Effector memory CD4-positive, alpha-beta T cell (primary cell): ENCODE measurements at regions not wholly inside any gene's neighbourhood (a gene's known extent, or its start where the extent isn't known, plus 50 kb on each side); places are given as distances from the start of the nearest gene placed in this dataset.

ENCODE experiments used
- DNase-seq, 3 donors: peaks; one replicate each; pipeline ENCODE4 v3.0.0-alpha.2; 2020
- H3K27ac ChIP-seq: 2 replicates; pipeline ENCODE4 v1.7.0; 2013; ENCODE audit warnings: mild to moderate bottlenecking, low read length, moderate library complexity; ENCODE audit not compliant: insufficient read depth, poor library complexity, severe bottlenecking
- H3K27me3 ChIP-seq: replicated peaks from 2 replicates; pipeline ENCODE4 v1.7.0; 2013; ENCODE audit warnings: mild to moderate bottlenecking, low read length; ENCODE audit not compliant: insufficient read depth, control insufficient read depth, poor library complexity, severe bottlenecking
- H3K36me3 ChIP-seq: 2 replicates; pipeline ENCODE4 v1.7.0; 2013; ENCODE audit warnings: mild to moderate bottlenecking, low read length, moderate library complexity; ENCODE audit not compliant: control insufficient read depth, insufficient read depth
- H3K4me1 ChIP-seq: 2 replicates; pipeline ENCODE4 v1.7.0; 2013; ENCODE audit warnings: low read length, mild to moderate bottlenecking; ENCODE audit not compliant: control insufficient read depth, insufficient read depth, poor library complexity, severe bottlenecking
- H3K4me3 ChIP-seq: 2 replicates; pipeline ENCODE4 v1.7.0; 2013; ENCODE audit warnings: low read length, low read depth, mild to moderate bottlenecking; ENCODE audit not compliant: insufficient read depth, poor library complexity, severe bottlenecking
- H3K9me3 ChIP-seq: 2 replicates; pipeline ENCODE4 v1.7.0; 2013; ENCODE audit warnings: mild to moderate bottlenecking, low read length, moderate library complexity; ENCODE audit not compliant: control insufficient read depth

DNA sequence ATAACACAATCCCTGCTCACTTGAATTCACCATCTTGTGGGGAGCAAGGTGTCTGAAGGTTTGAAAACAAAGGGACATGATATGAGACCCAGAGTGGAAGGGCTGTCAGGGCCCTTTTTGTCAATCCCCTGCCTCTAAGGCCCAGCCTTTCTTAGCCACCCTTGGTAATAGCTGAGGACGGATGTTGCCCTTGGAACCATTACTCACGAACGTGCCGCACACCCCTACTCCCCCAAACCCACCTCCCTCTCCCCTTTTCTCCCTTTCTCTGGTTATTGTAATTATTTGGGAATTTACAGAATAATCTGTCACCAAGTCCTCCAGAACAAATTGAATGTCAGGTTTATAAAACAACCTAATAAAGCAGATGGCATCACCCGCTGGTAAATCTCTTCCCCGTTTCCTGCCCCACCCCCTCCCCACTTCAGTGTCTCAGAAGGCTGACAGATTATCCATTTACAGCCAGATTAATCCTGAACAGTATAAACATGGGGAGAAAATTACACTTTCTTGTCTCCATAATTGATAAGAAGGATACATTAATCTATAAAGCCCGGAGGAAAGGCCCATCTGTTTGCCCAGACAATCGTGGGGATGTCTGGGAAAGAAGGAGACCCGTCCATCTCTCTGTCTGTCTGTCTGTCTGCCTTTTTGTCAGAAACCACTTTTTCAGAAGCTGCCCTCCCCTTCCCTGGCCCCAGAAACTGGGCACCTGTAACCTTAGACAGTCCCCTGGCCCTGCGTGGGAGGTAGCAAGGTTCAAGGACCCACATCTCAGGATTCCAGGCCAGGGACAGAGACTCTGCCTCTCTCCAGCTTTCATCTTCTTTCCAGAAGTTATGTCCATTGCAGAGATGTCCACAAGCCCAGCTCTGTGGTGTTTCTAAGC lies 60.6 kb upstream of the CD34 start:
- Histone ChIP-seq H3K4me3 (no peak overlapping the region), H3K27me3 (peaks cover 9% of the 10 kb centered on the region), H3K27ac (no peak overlapping the region), H3K9me3 (no peaks in the 10 kb centered on the region), H3K36me3 (no peaks in the 10 kb centered on the region), H3K4me1 (no peaks in the 10 kb centered on the region)
- DNase-seq: no peak

GRCh38 chr1:207970329-207971233 lies 59.7 kb upstream of the CD34 start:
- H3K4me1 ChIP-seq: no peaks in the 10 kb centered on the region
- DNase-seq: no peak
- H3K4me3 ChIP-seq: no peak overlapping the region
- no peak overlapping the region for H3K27ac ChIP-seq
- no peaks in the 10 kb centered on the region for H3K9me3 ChIP-seq
- no peaks in the 10 kb centered on the region for H3K36me3 ChIP-seq
- peaks cover 9% of the 10 kb centered on the region for H3K27me3 ChIP-seq

GRCh38 chr1:207969528-207969927 lies 58.6 kb upstream of the CD34 start:
- DNase-seq: no peak
- Histone ChIP-seq H3K27me3 (peaks cover 5% of the 10 kb centered on the region), H3K4me1 (no peaks in the 10 kb centered on the region), H3K27ac (no peak overlapping the region), H3K36me3 (no peaks in the 10 kb centered on the region), H3K4me3 (no peak overlapping the region), H3K9me3 (no peaks in the 10 kb centered on the region)

DNA sequence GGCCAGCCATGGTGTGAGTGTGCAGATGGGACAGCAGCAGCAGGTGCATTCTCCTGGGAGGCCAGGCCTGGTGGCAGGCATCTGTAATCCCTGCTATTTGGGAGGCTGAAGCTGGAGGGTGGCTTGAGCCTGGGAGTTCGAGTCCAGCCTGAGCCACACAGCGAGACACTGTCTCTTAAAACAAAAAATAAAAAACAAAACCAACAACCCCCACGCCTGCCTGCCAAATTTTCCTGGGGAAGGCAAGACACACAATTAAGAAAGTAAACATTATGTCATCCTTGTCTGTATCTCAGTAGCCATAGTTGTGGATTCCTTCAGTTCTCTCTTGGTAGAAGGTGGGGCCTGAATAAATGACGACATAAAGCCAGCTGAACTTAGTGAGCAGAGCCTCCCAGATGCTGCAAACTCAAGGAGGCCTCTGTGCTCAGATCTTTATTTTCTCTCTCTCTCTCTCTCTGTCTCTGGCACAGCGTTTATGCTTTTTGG lies 57.6 kb upstream of the CD34 start:
- H3K27me3 ChIP-seq: peaks cover 5% of the 10 kb centered on the region
- H3K36me3 ChIP-seq: no peaks in the 10 kb centered on the region
- no peak overlapping the region for H3K4me3 ChIP-seq
- DNase-seq: no peak
- no peak overlapping the region for H3K27ac ChIP-seq
- H3K9me3 ChIP-seq: no peaks in the 10 kb centered on the region
- no peaks in the 10 kb centered on the region for H3K4me1 ChIP-seq

GRCh38 chr1:207967703-207968102 lies 56.8 kb upstream of the CD34 start:
- Histone ChIP-seq H3K27ac (no peak overlapping the region), H3K36me3 (no peaks in the 10 kb centered on the region), H3K27me3 (no peaks in the 10 kb centered on the region), H3K9me3 (no peaks in the 10 kb centered on the region), H3K4me3 (no peak overlapping the region), H3K4me1 (peaks cover 6% of the 10 kb centered on the region)
- no peak for DNase-seq

DNA sequence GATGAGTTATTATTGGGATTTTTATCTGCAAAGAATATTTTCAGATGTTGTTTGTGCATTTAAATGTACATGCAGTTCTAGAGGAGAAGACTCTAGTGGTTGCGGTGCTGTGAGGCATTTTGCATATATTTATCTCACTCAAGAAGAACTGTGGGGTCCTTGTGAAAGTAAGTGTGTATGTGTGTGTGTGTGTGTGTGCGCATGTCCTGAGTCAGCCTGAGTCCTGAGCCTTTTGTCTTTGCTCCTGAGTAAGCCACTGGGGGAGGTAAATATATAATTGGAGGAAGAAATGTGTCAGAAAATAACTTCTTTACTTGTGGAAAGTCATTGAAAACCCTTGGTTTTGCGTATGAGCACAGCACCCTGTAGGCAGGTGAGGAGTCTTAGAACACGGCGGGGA lies 55.6 kb upstream of the CD34 start:
- Histone ChIP-seq H3K4me3 (no peak overlapping the region), H3K36me3 (no peaks in the 10 kb centered on the region), H3K27me3 (no peaks in the 10 kb centered on the region), H3K9me3 (no peaks in the 10 kb centered on the region), H3K27ac (no peak overlapping the region), H3K4me1 (peaks cover 6% of the 10 kb centered on the region)
- DNase-seq: no peak

- peaks cover 6% of the 10 kb centered on the region for H3K4me1 ChIP-seq
- H3K27me3 ChIP-seq: no peaks in the 10 kb centered on the region
- DNase-seq: no peak
- H3K36me3 ChIP-seq: no peaks in the 10 kb centered on the region
- no peak overlapping the region for H3K27ac ChIP-seq
- H3K4me3 ChIP-seq: no peak overlapping the region
- H3K9me3 ChIP-seq: no peaks in the 10 kb centered on the region
Measured at GRCh38 chr1:207965392-207966387, 54.8 kb upstream of the CD34 start.

DNA sequence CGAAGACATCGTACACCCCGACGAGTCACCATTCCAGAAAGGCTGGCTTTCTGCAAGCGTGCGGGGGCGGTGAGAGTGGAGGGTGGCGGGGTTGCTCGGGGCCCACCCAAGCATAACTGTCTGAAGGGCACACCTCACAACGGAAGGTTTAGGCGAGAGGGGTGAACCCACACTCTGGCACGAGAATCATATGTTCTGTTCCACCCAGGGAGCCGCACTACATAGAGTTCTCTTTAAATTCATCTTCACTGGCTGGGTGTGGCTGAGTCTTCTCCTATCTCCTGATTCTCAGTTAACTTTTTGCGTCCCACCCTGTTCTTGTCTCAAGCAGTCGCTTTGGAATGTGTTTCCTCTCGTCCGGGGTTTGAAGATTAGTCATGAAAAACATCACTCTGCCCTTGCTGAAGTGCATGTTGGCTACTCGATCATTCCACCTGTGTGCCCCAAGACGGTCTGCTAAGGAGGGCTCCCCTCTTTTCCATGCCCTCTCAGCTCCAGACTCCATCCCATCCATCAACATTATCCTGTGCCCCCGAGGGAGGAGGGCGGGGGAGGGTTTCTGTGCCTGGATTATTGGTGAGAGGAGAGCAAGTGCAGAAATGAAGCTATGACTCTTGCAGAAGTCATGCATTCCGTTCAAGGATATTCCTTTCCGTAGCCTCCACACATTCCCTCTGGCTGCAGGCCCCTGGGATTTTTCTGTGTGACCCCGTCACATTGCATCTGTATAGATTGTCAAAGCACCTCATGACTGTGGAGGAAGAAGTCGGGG lies 53.5 kb upstream of the CD34 start:
- Histone ChIP-seq H3K27ac (no peak overlapping the region), H3K9me3 (no peaks in the 10 kb centered on the region), H3K27me3 (peaks cover 3% of the 10 kb centered on the region), H3K4me1 (peaks cover 9% of the 10 kb centered on the region), H3K4me3 (no peak overlapping the region), H3K36me3 (no peaks in the 10 kb centered on the region)
- DNase-seq: no peak
